ENCODE measurements at regions not wholly inside any gene's neighbourhood (a gene's known extent, or its start where the extent isn't known, plus 50 kb on each side); places are given as distances from the start of the nearest gene placed in this dataset. TPM values are rescaled to one million over a fixed set of nuclear protein-coding genes. Genes with fewer than 3 reads are reported as not detected.

GRCh38 chr2:211281430-211282073, 725.2 kb downstream of the CPS1 start:
- Histone ChIP-seq H3K9me3 (ENCODE audit: low read depth, low read length) (peaks cover 6% of the 10 kb centered on the region), H3K4me3 (ENCODE audit: insufficient read depth, low read length) (no peak overlapping the region), H3K4me1 (ENCODE audit: insufficient read depth, low read length) (no peaks in the 10 kb centered on the region), H2AFZ (ENCODE audit: low read length) (no peak overlapping the region), H4K20me1 (ENCODE audit: insufficient read depth, low read length) (no peaks in the 10 kb centered on the region), H3K27ac (ENCODE audit: low read depth, low read length) (no peak overlapping the region), H3K4me2 (ENCODE audit: insufficient read depth, low read length) (no peak overlapping the region), H3K36me3 (ENCODE audit: insufficient read depth, low read length) (no peaks in the 10 kb centered on the region), H3K27me3 (ENCODE audit: insufficient read depth, low read length) (no peaks in the 10 kb centered on the region), H3K79me2 (ENCODE audit: insufficient read depth, low read length) (no peaks in the 10 kb centered on the region)
- DNase-seq (ENCODE audit: insufficient read length, low spot score, missing footprints): no peak
- TF ChIP-seq, protein P1, sequence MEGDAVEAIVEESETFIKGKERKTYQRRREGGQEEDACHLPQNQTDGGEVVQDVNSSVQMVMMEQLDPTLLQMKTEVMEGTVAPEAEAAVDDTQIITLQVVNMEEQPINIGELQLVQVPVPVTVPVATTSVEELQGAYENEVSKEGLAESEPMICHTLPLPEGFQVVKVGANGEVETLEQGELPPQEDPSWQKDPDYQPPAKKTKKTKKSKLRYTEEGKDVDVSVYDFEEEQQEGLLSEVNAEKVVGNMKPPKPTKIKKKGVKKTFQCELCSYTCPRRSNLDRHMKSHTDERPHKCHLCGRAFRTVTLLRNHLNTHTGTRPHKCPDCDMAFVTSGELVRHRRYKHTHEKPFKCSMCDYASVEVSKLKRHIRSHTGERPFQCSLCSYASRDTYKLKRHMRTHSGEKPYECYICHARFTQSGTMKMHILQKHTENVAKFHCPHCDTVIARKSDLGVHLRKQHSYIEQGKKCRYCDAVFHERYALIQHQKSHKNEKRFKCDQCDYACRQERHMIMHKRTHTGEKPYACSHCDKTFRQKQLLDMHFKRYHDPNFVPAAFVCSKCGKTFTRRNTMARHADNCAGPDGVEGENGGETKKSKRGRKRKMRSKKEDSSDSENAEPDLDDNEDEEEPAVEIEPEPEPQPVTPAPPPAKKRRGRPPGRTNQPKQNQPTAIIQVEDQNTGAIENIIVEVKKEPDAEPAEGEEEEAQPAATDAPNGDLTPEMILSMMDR (IDR thresholded peaks at IDR 0.05; ENCODE audit: extremely low read depth, low read depth, low read length): no peak

DNA sequence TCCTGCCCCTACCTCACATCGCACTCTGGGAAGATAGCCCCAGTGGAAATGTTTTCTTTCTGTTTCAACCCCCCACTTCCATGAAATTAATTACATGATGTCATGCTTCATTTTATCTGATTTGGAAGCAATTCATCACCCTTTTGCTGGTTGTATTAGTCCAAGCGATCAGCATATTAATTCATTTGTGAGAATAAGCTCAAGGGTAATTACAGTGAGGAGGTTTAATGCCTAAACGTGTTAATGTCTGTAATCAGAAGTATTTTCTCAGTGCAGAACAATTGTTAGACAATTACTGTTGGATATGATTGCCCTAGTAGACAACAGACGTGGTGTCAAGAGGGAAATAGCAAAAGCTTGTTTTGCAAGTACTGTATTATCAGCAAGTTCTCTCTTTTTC, 746.3 kb downstream of the CPS1 start:
- no peak for DNase-seq (ENCODE audit: insufficient read length, low spot score, missing footprints)
- H2AFZ ChIP-seq (ENCODE audit: low read length): no peak overlapping the region
- H4K20me1 ChIP-seq (ENCODE audit: insufficient read depth, low read length): no peaks in the 10 kb centered on the region
- H3K79me2 ChIP-seq (ENCODE audit: insufficient read depth, low read length): no peaks in the 10 kb centered on the region
- H3K27ac ChIP-seq (ENCODE audit: low read depth, low read length): no peak overlapping the region
- H3K9me3 ChIP-seq (ENCODE audit: low read depth, low read length): no peaks in the 10 kb centered on the region
- no peaks in the 10 kb centered on the region for H3K36me3 ChIP-seq (ENCODE audit: insufficient read depth, low read length)
- no peak overlapping the region for H3K4me3 ChIP-seq (ENCODE audit: insufficient read depth, low read length)
- H3K27me3 ChIP-seq (ENCODE audit: insufficient read depth, low read length): no peaks in the 10 kb centered on the region
- no peak overlapping the region for H3K4me2 ChIP-seq (ENCODE audit: insufficient read depth, low read length)
- no peaks in the 10 kb centered on the region for H3K4me1 ChIP-seq (ENCODE audit: insufficient read depth, low read length)
- TF ChIP-seq, protein P1 (IDR thresholded peaks at IDR 0.05; ENCODE audit: extremely low read depth, low read depth, low read length): no peak

- Histone ChIP-seq H4K20me1 (ENCODE audit: insufficient read depth, low read length) (no peaks in the 10 kb centered on the region), H3K27ac (ENCODE audit: low read depth, low read length) (no peak overlapping the region)
- TF ChIP-seq, protein P1 (IDR thresholded peaks at IDR 0.05; ENCODE audit: extremely low read depth, low read depth, low read length): no peak
Measured at GRCh38 chr2:211306929-211307328, 750.5 kb downstream of the CPS1 start.

More at GRCh38 chr2:211306929-211307328, 750.5 kb downstream of the CPS1 start:
- H3K79me2 ChIP-seq (ENCODE audit: insufficient read depth, low read length): no peaks in the 10 kb centered on the region
- H3K4me3 ChIP-seq (ENCODE audit: insufficient read depth, low read length): no peak overlapping the region
- H3K36me3 ChIP-seq (ENCODE audit: insufficient read depth, low read length): no peaks in the 10 kb centered on the region
- H3K4me1 ChIP-seq (ENCODE audit: insufficient read depth, low read length): no peaks in the 10 kb centered on the region
- no peaks in the 10 kb centered on the region for H3K27me3 ChIP-seq (ENCODE audit: insufficient read depth, low read length)
- no peak overlapping the region for H3K4me2 ChIP-seq (ENCODE audit: insufficient read depth, low read length)
- DNase-seq (ENCODE audit: insufficient read length, low spot score, missing footprints): no peak
- H3K9me3 ChIP-seq (ENCODE audit: low read depth, low read length): no peaks in the 10 kb centered on the region
- H2AFZ ChIP-seq (ENCODE audit: low read length): no peak overlapping the region

Small RNAs in the stretch of these regions (small RNA-seq; reads per million reads assigned to genes)
- not detected for gene AC013404.1

All from osteoblast (primary cell).